GM18519 (cell line): ENCODE measurements at regions not wholly inside any gene's neighbourhood (a gene's known extent, or its start where the extent isn't known, plus 50 kb on each side); places are given as distances from the start of the nearest gene placed in this dataset.

ENCODE experiments used
- ATAC-seq: cut with Tn5 transposase; IDR thresholded peaks from one replicate; pipeline ENCODE4 v1.9.1; 2021; ENCODE audit warnings: mild to moderate bottlenecking, moderate library complexity; ENCODE audit not compliant: unreplicated experiment, low FRiP score

GRCh38 chr7:34453150-34453549, 204.9 kb upstream of the NPSR1 start:
- no peak for ATAC-seq

GRCh38 chr7:34454381-34454780, 203.6 kb upstream of the NPSR1 start:
- ATAC-seq: no peak

- ATAC-seq: no peak
Measured at GRCh38 chr7:34457329-34457728, 200.7 kb upstream of the NPSR1 start.

- ATAC-seq: no peak
Measured at GRCh38 chr7:34463830-34464229, 194.2 kb upstream of the NPSR1 start.

GRCh38 chr7:34471844-34472243, 186.2 kb upstream of the NPSR1 start:
- ATAC-seq: no peak

GRCh38 chr7:34486371-34486770, 171.6 kb upstream of the NPSR1 start:
- no peak for ATAC-seq

- no peak for ATAC-seq
Measured at GRCh38 chr7:34487391-34488115, 170.5 kb upstream of the NPSR1 start.

GRCh38 chr7:34488766-34489165, 169.3 kb upstream of the NPSR1 start:
- no peak for ATAC-seq

GRCh38 chr7:34491899-34492298, 166.1 kb upstream of the NPSR1 start:
- no peak for ATAC-seq

GRCh38 chr7:34493752-34494151, 164.3 kb upstream of the NPSR1 start:
- ATAC-seq: no peak

- no peak for ATAC-seq
Measured at GRCh38 chr7:34497153-34497777, 160.8 kb upstream of the NPSR1 start.

GRCh38 chr7:34501156-34501555, 156.9 kb upstream of the NPSR1 start:
- no peak for ATAC-seq

GRCh38 chr7:34507191-34507590, 150.8 kb upstream of the NPSR1 start:
- no peak for ATAC-seq

- ATAC-seq: no peak
Measured at GRCh38 chr7:34523226-34523918, 134.6 kb upstream of the NPSR1 start.

GRCh38 chr7:34530259-34530658, 127.8 kb upstream of the NPSR1 start:
- no peak for ATAC-seq

- no peak for ATAC-seq
Measured at GRCh38 chr7:34539003-34539402, 119.0 kb upstream of the NPSR1 start.

- no peak for ATAC-seq
Measured at GRCh38 chr7:34544621-34545020, 113.4 kb upstream of the NPSR1 start.

GRCh38 chr7:34550996-34551395, 107.0 kb upstream of the NPSR1 start:
- no peak for ATAC-seq

- no peak for ATAC-seq
Measured at GRCh38 chr7:34552502-34552901, 105.5 kb upstream of the NPSR1 start.

GRCh38 chr7:34558022-34558421, 100.0 kb upstream of the NPSR1 start:
- ATAC-seq: no peak

GRCh38 chr7:34564091-34564490, 93.9 kb upstream of the NPSR1 start:
- no peak for ATAC-seq

- ATAC-seq: no peak
Measured at GRCh38 chr7:34567906-34568305, 90.1 kb upstream of the NPSR1 start.
